Spinal cord (tissue), 9 donors: ENCODE measurements at regions not wholly inside any gene's neighbourhood (a gene's known extent, or its start where the extent isn't known, plus 50 kb on each side); places are given as distances from the start of the nearest gene placed in this dataset.

ENCODE experiments used
- DNase-seq, 6 donors: peaks; one replicate each; pipeline versions ENCODE4 v3.0.0 to v3.0.0-alpha.2; 2013 to 2015; ENCODE audit warnings: low spot score in 6 of 6, low read depth in 4 of 6
- H3K27ac ChIP-seq: one replicate; pipeline ENCODE4 v1.5.1; 2013; ENCODE audit warnings: low read depth, low read length, control low read depth
- H3K27me3 ChIP-seq: one replicate; pipeline ENCODE4 v1.6.1; 2013; ENCODE audit warnings: low read length; ENCODE audit not compliant: control insufficient read depth, insufficient read depth
- H3K36me3 ChIP-seq: one replicate; pipeline ENCODE4 v1.6.1; 2013; ENCODE audit warnings: low read length; ENCODE audit not compliant: control insufficient read depth, insufficient read depth
- H3K4me1 ChIP-seq: one replicate; pipeline ENCODE4 v1.6.1; 2013; ENCODE audit warnings: low read length; ENCODE audit not compliant: control insufficient read depth, insufficient read depth
- H3K4me3 ChIP-seq: one replicate; pipeline ENCODE4 v1.5.1; 2013; ENCODE audit warnings: low read depth, low read length, control low read depth
- H3K9me3 ChIP-seq: one replicate; pipeline ENCODE4 v1.6.1; 2013; ENCODE audit warnings: low read length; ENCODE audit not compliant: control insufficient read depth, insufficient read depth
- WGBS: methylation state at CpG from one replicate; pipeline ENCODE4 v1.1.5; 2013; ENCODE audit warnings: missing lambda C conversion rate; ENCODE audit not compliant: insufficient coverage; 5-methylcytosine and 5-hydroxymethylcytosine counted together
- donor health status: healthy.

GRCh38 chr2:7517088-7517487 lies 599.9 kb downstream of the RNF144A start:
- 94% methylated on average over 3 of the region's 6 CpGs for WGBS
- Histone ChIP-seq H3K4me3 (no peak overlapping the region), H3K27me3 (no peaks in the 10 kb centered on the region), H3K27ac (no peak overlapping the region), H3K4me1 (no peaks in the 10 kb centered on the region), H3K36me3 (no peaks in the 10 kb centered on the region), H3K9me3 (no peaks in the 10 kb centered on the region)
- peak in 1 of 6 donors; percentile 18 for DNase-seq

GRCh38 chr2:7517851-7518250 lies 600.6 kb downstream of the RNF144A start:
- Histone ChIP-seq H3K9me3 (no peaks in the 10 kb centered on the region), H3K36me3 (no peaks in the 10 kb centered on the region), H3K27ac (no peak overlapping the region), H3K4me3 (no peak overlapping the region), H3K4me1 (no peaks in the 10 kb centered on the region), H3K27me3 (no peaks in the 10 kb centered on the region)
- no peak for DNase-seq
- WGBS, result 80% methylated on average over 1 of the region's 2 CpGs

DNA sequence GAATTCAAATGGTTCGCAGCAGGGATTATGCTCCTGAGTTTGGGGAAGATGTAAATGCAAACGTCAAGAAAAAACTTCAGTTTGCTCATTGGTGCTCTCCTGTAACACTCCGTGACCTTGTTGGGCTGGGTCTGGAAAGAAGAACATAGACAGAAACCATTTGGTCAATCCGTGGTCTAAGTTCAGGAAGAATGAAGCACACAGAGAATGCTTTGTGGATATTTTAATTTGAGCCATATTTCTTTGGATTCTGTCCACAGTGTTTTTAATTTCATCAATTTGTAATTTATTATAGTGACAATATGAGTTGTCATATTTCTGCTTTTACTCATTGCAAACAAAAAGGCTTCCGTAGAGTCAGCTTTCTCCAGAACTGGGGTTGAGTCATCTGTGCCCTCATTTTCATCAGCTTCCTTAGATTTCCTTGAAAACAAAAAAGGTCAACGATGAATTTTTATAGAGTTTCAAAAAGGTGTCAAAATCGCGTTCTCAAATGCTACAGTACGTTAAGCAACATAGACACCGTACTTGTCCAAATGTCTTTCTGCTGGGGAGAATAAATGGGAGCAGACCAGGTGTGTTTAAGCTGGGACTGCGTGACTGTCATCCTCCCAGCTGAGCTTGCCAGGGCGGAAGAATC lies 606.4 kb downstream of the RNF144A start:
- Histone ChIP-seq H3K9me3 (no peaks in the 10 kb centered on the region), H3K27me3 (no peaks in the 10 kb centered on the region), H3K27ac (no peak overlapping the region), H3K36me3 (no peaks in the 10 kb centered on the region), H3K4me3 (no peak overlapping the region), H3K4me1 (no peaks in the 10 kb centered on the region)
- WGBS, result 98% methylated on average over 9 of the region's 12 CpGs
- no peak for DNase-seq

GRCh38 chr2:7524195-7524594 lies 607.0 kb downstream of the RNF144A start:
- H3K27me3 ChIP-seq, result no peaks in the 10 kb centered on the region
- no peak for DNase-seq
- no peaks in the 10 kb centered on the region for H3K4me1 ChIP-seq
- H3K9me3 ChIP-seq, result no peaks in the 10 kb centered on the region
- WGBS, result 100% methylated on average over 1 of the region's 3 CpGs
- no peak overlapping the region for H3K27ac ChIP-seq
- no peak overlapping the region for H3K4me3 ChIP-seq
- H3K36me3 ChIP-seq, result no peaks in the 10 kb centered on the region

GRCh38 chr2:7525746-7526145 lies 608.5 kb downstream of the RNF144A start:
- no peak overlapping the region for H3K27ac ChIP-seq
- no peaks in the 10 kb centered on the region for H3K27me3 ChIP-seq
- no peaks in the 10 kb centered on the region for H3K4me1 ChIP-seq
- H3K4me3 ChIP-seq, result no peak overlapping the region
- WGBS, result no CpG with 5 or more reads among the region's 1 CpG
- H3K36me3 ChIP-seq, result no peaks in the 10 kb centered on the region
- peaks cover 8% of the 10 kb centered on the region for H3K9me3 ChIP-seq
- DNase-seq, result no peak

DNA sequence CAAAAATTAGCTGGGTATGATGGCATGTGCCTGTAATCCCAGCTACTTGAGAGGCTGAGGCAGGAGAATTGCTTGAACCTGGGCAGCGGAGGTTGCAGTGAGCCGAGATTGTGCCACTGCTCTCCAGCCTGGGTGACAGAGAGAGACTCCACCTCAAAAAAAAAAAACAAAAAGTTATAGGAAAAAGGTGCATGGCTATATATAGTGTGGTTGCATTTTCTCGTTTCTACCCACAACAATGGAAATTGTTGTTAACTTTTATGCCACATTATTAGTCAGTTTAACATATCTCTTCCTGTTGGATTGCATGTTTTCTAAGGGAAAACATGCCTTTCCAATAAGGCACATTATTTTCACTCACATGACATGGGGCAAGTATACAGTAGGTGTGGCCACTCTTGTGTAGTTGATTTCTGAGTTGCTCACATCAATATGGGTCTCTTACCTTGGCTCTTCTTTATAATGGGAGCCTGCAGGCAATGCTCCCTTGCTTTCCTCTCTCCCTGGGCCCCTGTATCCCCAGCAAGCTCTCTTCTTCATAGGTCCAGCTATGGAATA lies 610.0 kb downstream of the RNF144A start:
- no CpG with 5 or more reads among the region's 3 CpGs for WGBS
- no peaks in the 10 kb centered on the region for H3K27me3 ChIP-seq
- H3K4me3 ChIP-seq, result no peak overlapping the region
- H3K36me3 ChIP-seq, result no peaks in the 10 kb centered on the region
- no peak overlapping the region for H3K27ac ChIP-seq
- H3K4me1 ChIP-seq, result no peaks in the 10 kb centered on the region
- no peak for DNase-seq
- H3K9me3 ChIP-seq, result peaks cover 11% of the 10 kb centered on the region

DNA sequence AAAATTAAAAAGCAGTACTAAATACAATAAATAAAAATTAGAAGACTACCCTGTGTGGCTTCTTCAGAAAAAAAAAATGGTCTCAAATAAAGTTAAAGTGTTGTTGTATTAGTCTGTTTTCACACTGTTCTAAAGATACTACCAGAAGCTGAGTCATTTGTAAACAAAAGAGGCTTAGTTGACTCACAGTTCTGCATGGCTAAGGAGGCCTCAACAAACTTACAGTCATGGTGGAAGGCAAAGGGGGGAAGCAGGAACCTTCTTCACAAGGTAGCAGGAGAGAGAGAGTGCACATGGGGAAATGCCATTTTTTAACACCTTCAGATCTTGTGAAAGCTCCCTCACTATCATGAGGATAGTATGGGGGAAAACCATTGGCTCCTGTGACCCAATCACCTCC lies 612.8 kb downstream of the RNF144A start:
- peaks cover 11% of the 10 kb centered on the region for H3K9me3 ChIP-seq
- H3K4me3 ChIP-seq, result no peak overlapping the region
- H3K36me3 ChIP-seq, result no peaks in the 10 kb centered on the region
- H3K27ac ChIP-seq, result no peak overlapping the region
- H3K4me1 ChIP-seq, result no peaks in the 10 kb centered on the region
- DNase-seq, result no peak
- H3K27me3 ChIP-seq, result no peaks in the 10 kb centered on the region

- 90% methylated on average over 4 of the region's 4 CpGs for WGBS
- H3K27ac ChIP-seq, result no peak overlapping the region
Measured at GRCh38 chr2:7539077-7539476, 621.9 kb downstream of the RNF144A start.

DNA sequence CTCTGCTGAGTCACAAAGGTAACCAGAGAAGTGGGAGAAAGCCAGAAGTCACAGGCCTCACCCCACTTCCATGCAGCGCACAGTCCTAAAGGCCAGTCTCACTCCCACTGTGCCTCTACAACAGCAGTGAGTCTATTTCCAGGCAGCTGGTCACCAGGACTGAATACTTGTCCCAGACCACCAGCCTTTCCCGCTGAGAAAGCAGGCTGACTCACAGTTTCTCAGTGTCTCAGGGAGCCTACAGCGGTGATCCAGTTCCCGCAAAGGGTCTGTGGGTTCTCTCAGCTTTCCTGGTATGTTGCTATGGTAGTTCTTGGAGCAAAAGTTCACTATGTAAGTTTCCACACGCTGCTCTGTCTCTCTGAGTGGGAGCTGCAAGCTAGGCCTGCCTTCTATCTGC lies 622.5 kb downstream of the RNF144A start:
- H3K9me3 ChIP-seq, result no peaks in the 10 kb centered on the region
- 86% methylated on average over 4 of the region's 5 CpGs for WGBS
- no peak overlapping the region for H3K27ac ChIP-seq
- H3K36me3 ChIP-seq, result no peaks in the 10 kb centered on the region
- no peaks in the 10 kb centered on the region for H3K27me3 ChIP-seq
- H3K4me1 ChIP-seq, result no peaks in the 10 kb centered on the region
- no peak for DNase-seq
- no peak overlapping the region for H3K4me3 ChIP-seq

More at GRCh38 chr2:7539077-7539476, 621.9 kb downstream of the RNF144A start:
- Histone ChIP-seq H3K27me3 (no peaks in the 10 kb centered on the region), H3K36me3 (no peaks in the 10 kb centered on the region), H3K4me3 (no peak overlapping the region), H3K4me1 (no peaks in the 10 kb centered on the region), H3K9me3 (no peaks in the 10 kb centered on the region)
- no peak for DNase-seq

GRCh38 chr2:7552825-7553570 lies 635.8 kb downstream of the RNF144A start:
- WGBS, result 95% methylated on average over 5 of the region's 5 CpGs
- no peak overlapping the region for H3K4me3 ChIP-seq
- H3K36me3 ChIP-seq, result no peaks in the 10 kb centered on the region
- DNase-seq, result no peak
- H3K27me3 ChIP-seq, result no peaks in the 10 kb centered on the region
- no peaks in the 10 kb centered on the region for H3K9me3 ChIP-seq
- H3K27ac ChIP-seq, result no peak overlapping the region
- no peaks in the 10 kb centered on the region for H3K4me1 ChIP-seq
